ENCODE measurements at regions not wholly inside any gene's neighbourhood (a gene's known extent, or its start where the extent isn't known, plus 50 kb on each side); places are given as distances from the start of the nearest gene placed in this dataset.

- no peak overlapping the region for H3K27ac ChIP-seq
- no peak for TF ChIP-seq CTCF (conservative IDR thresholded peaks at IDR 0.05)
Observed at GRCh38 chr2:236755278-236755840, 185.7 kb downstream of the ACKR3 start.

DNA sequence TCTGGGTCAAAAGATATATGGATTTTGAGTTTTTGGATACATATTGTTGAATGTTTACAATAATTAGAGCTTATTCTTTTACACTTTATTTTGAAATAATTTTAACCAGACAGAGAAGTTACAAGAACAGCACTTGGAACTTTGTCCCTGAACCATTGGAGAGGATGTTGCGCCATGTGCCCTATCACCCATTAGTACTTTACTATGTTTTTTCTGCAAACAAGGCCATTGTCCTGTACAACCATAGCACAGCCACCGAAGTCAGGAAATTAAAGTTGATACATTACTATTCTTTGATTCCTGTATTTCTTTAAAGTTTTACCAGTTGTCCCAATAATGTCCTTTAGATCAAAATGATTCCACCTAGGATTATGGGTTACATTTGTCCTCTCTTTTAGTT is 188.8 kb downstream of the ACKR3 start:
- TF ChIP-seq CTCF (conservative IDR thresholded peaks at IDR 0.05) = no peak
- no peak overlapping the region for H3K27ac ChIP-seq

DNA sequence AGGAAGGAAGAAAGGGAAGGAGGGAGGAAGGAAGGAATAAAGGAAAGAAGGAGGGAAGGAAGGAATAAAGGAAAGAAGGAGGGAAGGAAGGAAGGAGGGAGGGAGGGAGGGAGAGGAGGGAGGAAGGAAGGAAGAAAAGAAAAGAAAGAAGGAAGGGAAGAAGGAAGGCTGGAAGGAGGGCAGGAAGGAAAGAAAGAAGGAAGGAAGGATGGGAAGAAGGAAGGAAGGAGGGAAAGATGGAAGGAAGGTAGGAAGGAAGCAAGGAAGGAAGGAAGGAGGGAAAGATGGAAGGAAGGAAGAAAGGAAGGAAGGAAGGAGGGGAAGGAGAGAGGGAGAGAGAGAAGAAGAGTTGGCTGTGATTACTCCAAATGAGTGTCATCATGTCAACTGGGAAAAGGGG is 190.6 kb downstream of the ACKR3 start:
- TF ChIP-seq CTCF (conservative IDR thresholded peaks at IDR 0.05) = no peak
- no peak overlapping the region for H3K27ac ChIP-seq

GRCh38 chr2:236761358-236761757 is 191.7 kb downstream of the ACKR3 start:
- H3K27ac ChIP-seq = no peak overlapping the region
- TF ChIP-seq CTCF (conservative IDR thresholded peaks at IDR 0.05) = no peak

- H3K27ac ChIP-seq = no peak overlapping the region
- TF ChIP-seq CTCF (conservative IDR thresholded peaks at IDR 0.05) = no peak
Observed at GRCh38 chr2:236762628-236763027, 193.0 kb downstream of the ACKR3 start.

DNA sequence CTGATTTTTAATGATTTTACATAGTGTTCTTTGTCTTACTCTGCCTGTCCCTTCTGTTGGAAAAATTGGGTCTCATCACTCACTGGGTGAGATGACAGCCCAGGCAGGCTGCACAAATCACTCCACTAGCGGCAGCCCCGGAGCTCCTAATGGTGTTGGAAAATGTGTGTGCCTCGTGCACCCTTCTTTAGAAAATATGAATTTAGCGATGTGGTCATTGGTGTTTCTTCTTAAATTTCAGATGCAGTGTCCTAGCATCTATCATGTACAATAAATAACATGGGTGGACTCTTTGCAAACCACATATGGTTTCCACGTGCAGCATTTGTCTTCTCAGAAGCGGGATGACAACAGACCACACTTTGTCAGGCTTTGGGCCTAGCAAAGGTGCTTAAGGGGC is 194.2 kb downstream of the ACKR3 start:
- no peak overlapping the region for H3K27ac ChIP-seq
- TF ChIP-seq CTCF (conservative IDR thresholded peaks at IDR 0.05) = no peak

DNA sequence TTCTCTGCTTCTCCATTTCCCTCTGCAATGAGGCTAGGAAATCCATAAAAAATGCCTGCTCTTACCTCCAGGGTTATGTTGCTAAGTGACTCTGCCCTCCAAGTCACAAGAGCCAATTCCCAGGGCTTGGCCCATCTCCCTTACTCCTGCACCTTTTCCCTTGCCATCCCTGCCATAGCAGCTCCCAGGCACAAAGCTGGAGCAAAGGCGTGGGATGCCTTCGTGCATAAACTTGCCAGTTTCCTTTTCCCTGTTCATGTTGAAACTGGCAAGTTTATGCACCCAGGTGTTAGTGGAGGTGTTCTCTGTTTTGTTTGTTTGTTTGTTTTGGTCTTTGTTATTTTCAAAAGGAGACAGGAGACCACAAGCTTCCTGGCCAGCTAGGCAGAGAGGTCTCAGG is 195.1 kb downstream of the ACKR3 start:
- H3K27ac ChIP-seq = no peak overlapping the region; the same call in 1 of the 2 replicates
- TF ChIP-seq CTCF (conservative IDR thresholded peaks at IDR 0.05) = no peak

Data from VCaP (cell line).